Superior temporal gyrus (tissue), 1 donor: ENCODE measurements at regions not wholly inside any gene's neighbourhood (a gene's known extent, or its start where the extent isn't known, plus 50 kb on each side); places are given as distances from the start of the nearest gene placed in this dataset.
"Not testable (repeated sequence)": the region's sequence is repeated elsewhere in the genome, so short reads cannot be mapped to it uniquely, and the experiment has no call there.

Source experiments
- DNase-seq: peaks from one replicate; pipeline ENCODE4 v3.0.0-alpha.2; 2016; ENCODE audit errors: extremely low spot score

- peak; percentile 29 for DNase-seq
These were observed 99.9 kb upstream of the SLC24A4 start for GRCh38 chr14:92223025-92223424.

- no peak for DNase-seq
These were observed 98.5 kb upstream of the SLC24A4 start for GRCh38 chr14:92224358-92224954.

- no peak for DNase-seq
These were observed 97.2 kb upstream of the SLC24A4 start for GRCh38 chr14:92225731-92226130.

GRCh38 chr14:92226166-92226565 lies 96.8 kb upstream of the SLC24A4 start:
- DNase-seq = not testable (repeated sequence)

GRCh38 chr14:92236243-92236900 lies 86.6 kb upstream of the SLC24A4 start:
- DNase-seq = no peak

- no peak for DNase-seq
These were observed 82.3 kb upstream of the SLC24A4 start for GRCh38 chr14:92240658-92241057.

- no peak for DNase-seq
These were observed 80.9 kb upstream of the SLC24A4 start for GRCh38 chr14:92241966-92242595.

- DNase-seq = no peak
These were observed 78.2 kb upstream of the SLC24A4 start for GRCh38 chr14:92244805-92245204.

GRCh38 chr14:92247341-92247740 lies 75.6 kb upstream of the SLC24A4 start:
- DNase-seq = no peak

- no peak for DNase-seq
These were observed 75.0 kb upstream of the SLC24A4 start for GRCh38 chr14:92247947-92248346.

- peak; percentile 52 for DNase-seq
These were observed 74.3 kb upstream of the SLC24A4 start for GRCh38 chr14:92248696-92249095.

GRCh38 chr14:92250366-92250765 lies 72.6 kb upstream of the SLC24A4 start:
- DNase-seq = not testable (repeated sequence)

- peak; percentile 60 for DNase-seq
These were observed 70.6 kb upstream of the SLC24A4 start for GRCh38 chr14:92252323-92252722.

- DNase-seq = no peak
These were observed 69.5 kb upstream of the SLC24A4 start for GRCh38 chr14:92253381-92253894.

GRCh38 chr14:92254786-92255185 lies 68.2 kb upstream of the SLC24A4 start:
- DNase-seq = peak; percentile 35

GRCh38 chr14:92258934-92259333 lies 64.0 kb upstream of the SLC24A4 start:
- DNase-seq = no peak

GRCh38 chr14:92259613-92260357 lies 63.2 kb upstream of the SLC24A4 start:
- DNase-seq = no peak

- DNase-seq = no peak
These were observed 59.3 kb upstream of the SLC24A4 start for GRCh38 chr14:92263681-92264080.

GRCh38 chr14:92264195-92264594 lies 58.8 kb upstream of the SLC24A4 start:
- no peak for DNase-seq

- DNase-seq = no peak
These were observed 56.7 kb upstream of the SLC24A4 start for GRCh38 chr14:92266216-92266615.
